HG03558 (cell line): ENCODE measurements at regions not wholly inside any gene's neighbourhood (a gene's known extent, or its start where the extent isn't known, plus 50 kb on each side); places are given as distances from the start of the nearest gene placed in this dataset.

Experiments
- ATAC-seq: cut with Tn5 transposase; IDR thresholded peaks from one replicate; pipeline ENCODE4 v1.9.1; 2021; ENCODE audit warnings: moderate number of reproducible peaks; ENCODE audit not compliant: unreplicated experiment; ENCODE audit errors: extremely low read depth

GRCh38 chr7:22920672-22921071 is 93.3 kb downstream of the HYCC1 start:
- no peak for ATAC-seq

GRCh38 chr7:22913158-22913557 is 90.5 kb upstream of the TOMM7 start:
- no peak for ATAC-seq

GRCh38 chr7:22911889-22912288 is 89.2 kb upstream of the TOMM7 start:
- no peak for ATAC-seq

- no peak for ATAC-seq
These were observed 87.3 kb upstream of the TOMM7 start for GRCh38 chr7:22909917-22910316.

GRCh38 chr7:22907805-22908204 is 85.2 kb upstream of the TOMM7 start:
- no peak for ATAC-seq

- ATAC-seq, result no peak
These were observed 78.1 kb upstream of the TOMM7 start for GRCh38 chr7:22900784-22901183.

GRCh38 chr7:22900101-22900500 is 77.5 kb upstream of the TOMM7 start:
- ATAC-seq, result no peak

GRCh38 chr7:22896917-22897316 is 74.3 kb upstream of the TOMM7 start:
- ATAC-seq, result no peak

- no peak for ATAC-seq
These were observed 73.1 kb upstream of the TOMM7 start for GRCh38 chr7:22895828-22896165.

GRCh38 chr7:22895140-22895827 is 72.6 kb upstream of the TOMM7 start:
- ATAC-seq, result no peak

GRCh38 chr7:22894546-22894945 is 71.9 kb upstream of the TOMM7 start:
- ATAC-seq, result no peak

- ATAC-seq, result no peak
These were observed 68.1 kb upstream of the TOMM7 start for GRCh38 chr7:22890773-22891172.

- ATAC-seq, result peak; percentile 91
These were observed 63.2 kb upstream of the TOMM7 start for GRCh38 chr7:22885797-22886261.

GRCh38 chr7:22884911-22885788 is 62.5 kb upstream of the TOMM7 start:
- ATAC-seq, result peak; percentile 39

GRCh38 chr7:22882106-22882505 is 59.5 kb upstream of the TOMM7 start:
- ATAC-seq, result no peak

GRCh38 chr7:22879709-22880306 is 57.2 kb upstream of the TOMM7 start:
- ATAC-seq, result no peak

- ATAC-seq, result no peak
These were observed 56.6 kb upstream of the TOMM7 start for GRCh38 chr7:22879280-22879679.

GRCh38 chr7:22876986-22877729 is 54.5 kb upstream of the TOMM7 start:
- no peak for ATAC-seq

- no peak for ATAC-seq
These were observed 52.8 kb upstream of the TOMM7 start for GRCh38 chr7:22875470-22875869.

- no peak for ATAC-seq
These were observed 52.3 kb upstream of the TOMM7 start for GRCh38 chr7:22874904-22875303.
